SK-N-SH treated with all-trans-retinoic acid at 6 μM for 48 hours (cell line): ENCODE measurements at regions not wholly inside any gene's neighbourhood (a gene's known extent, or its start where the extent isn't known, plus 50 kb on each side); places are given as distances from the start of the nearest gene placed in this dataset.

ENCODE experiments used
- ATAC-seq: fragments of 200-7000 bp; cut with Tn5 transposase; 3 replicates; pipeline ENCODE4 v1.9.1; 2020; ENCODE audit warnings: mild to moderate bottlenecking, moderate library complexity
- ARNTL ChIP-seq: fragments of 450-650 bp; formaldehyde crosslinking; IDR thresholded peaks from 2 replicates; pipeline ENCODE4 v1.5.0; 2020; ENCODE audit warnings: low read depth, mild to moderate bottlenecking, moderate library complexity, borderline replicate concordance
- BACH2 ChIP-seq: fragments of 250-450 bp; sonication (Bioruptor Pico); IDR thresholded peaks from 2 replicates; pipeline ENCODE4 v1.9.0; 2021; ENCODE audit warnings: mild to moderate bottlenecking, borderline replicate concordance
- CSDC2 ChIP-seq: fragments of 250-450 bp; sonication (Bioruptor Pico); IDR thresholded peaks from 2 replicates; pipeline ENCODE4 v1.5.0; 2020; ENCODE audit warnings: mild to moderate bottlenecking, moderate library complexity
- ESRRG ChIP-seq: fragments of 250-450 bp; sonication (Bioruptor Pico); IDR thresholded peaks from 2 replicates; pipeline ENCODE4 v1.6.1; 2021; ENCODE audit warnings: mild to moderate bottlenecking
- GLIS3 ChIP-seq: fragments of 250-450 bp; sonication (Bioruptor Pico); IDR thresholded peaks from 2 replicates; pipeline ENCODE4 v1.5.0; 2020; ENCODE audit warnings: mild to moderate bottlenecking, moderate library complexity
- ISL1 ChIP-seq: fragments of 250-450 bp; sonication (Bioruptor Pico); IDR thresholded peaks from 2 replicates; pipeline ENCODE4 v2.1.2; 2022; ENCODE audit warnings: mild to moderate bottlenecking, moderate library complexity
- OSR1 ChIP-seq: fragments of 250-450 bp; sonication (Bioruptor Pico); IDR thresholded peaks from 2 replicates; pipeline ENCODE4 v1.8.0; 2022; ENCODE audit warnings: moderate library complexity, mild to moderate bottlenecking, inconsistent platforms
- RARB ChIP-seq: fragments of 250-450 bp; sonication (Bioruptor Pico); IDR thresholded peaks from 2 replicates; pipeline ENCODE4 v1.8.0; 2021; ENCODE audit warnings: mild to moderate bottlenecking, moderate library complexity
- SNAI2 ChIP-seq: fragments of 250-450 bp; sonication (Bioruptor Pico); IDR thresholded peaks from 2 replicates; pipeline ENCODE4 v1.5.0; 2020; ENCODE audit warnings: mild to moderate bottlenecking, moderate library complexity
- TCF4 ChIP-seq: fragments of 250-450 bp; sonication (Bioruptor Pico); IDR thresholded peaks from 2 replicates; pipeline ENCODE4 v1.8.0; 2021; ENCODE audit warnings: mild to moderate bottlenecking, moderate library complexity, borderline replicate concordance
- TOX ChIP-seq: fragments of 250-450 bp; sonication (Bioruptor Pico); IDR thresholded peaks from 2 replicates; pipeline ENCODE4 v1.8.0; 2021; ENCODE audit warnings: mild to moderate bottlenecking, moderate library complexity, borderline replicate concordance
- ZC3H10 ChIP-seq: fragments of 250-450 bp; sonication (Bioruptor Pico); IDR thresholded peaks from 2 replicates; pipeline ENCODE4 v1.5.1; 2021; ENCODE audit warnings: mild to moderate bottlenecking, moderate library complexity
- ZFP3 ChIP-seq: fragments of 250-450 bp; sonication (Bioruptor Pico); IDR thresholded peaks from 2 replicates; pipeline ENCODE4 v1.5.0; 2020; ENCODE audit warnings: mild to moderate bottlenecking, moderate library complexity
- ZFP30 ChIP-seq: fragments of 450-650 bp; formaldehyde crosslinking; IDR thresholded peaks from 2 replicates; pipeline ENCODE4 v1.5.0; 2022; ENCODE audit warnings: mild to moderate bottlenecking, moderate library complexity
- ZNF565 ChIP-seq: fragments of 450-650 bp; formaldehyde crosslinking; conservative IDR thresholded peaks from 2 replicates; pipeline ENCODE4 v1.5.0; 2020; ENCODE audit warnings: low read depth, mild to moderate bottlenecking, moderate library complexity
- ZNF70 ChIP-seq: fragments of 450-650 bp; formaldehyde crosslinking; IDR thresholded peaks from 2 replicates; pipeline ENCODE4 v1.5.0; 2020; ENCODE audit warnings: mild to moderate bottlenecking, moderate library complexity
- TF ChIP-seq, protein P1 (sequence below): fragments of 250-450 bp; sonication (Bioruptor Pico); IDR thresholded peaks from 2 replicates; pipeline ENCODE4 v1.5.1; 2020; ENCODE audit warnings: low read depth, mild to moderate bottlenecking, moderate library complexity
- TF ChIP-seq, protein P2 (sequence below): fragments of 250-450 bp; sonication (Bioruptor Pico); IDR thresholded peaks from 2 replicates; pipeline ENCODE4 v1.8.0; 2020; ENCODE audit warnings: mild to moderate bottlenecking, moderate library complexity, borderline replicate concordance
- TF ChIP-seq, protein P3 (sequence below): fragments of 250-450 bp; sonication (Bioruptor Pico); IDR thresholded peaks from 2 replicates; pipeline ENCODE4 v1.5.1; 2021; ENCODE audit warnings: mild to moderate bottlenecking, moderate library complexity
- TF ChIP-seq, protein P4 (sequence below): fragments of 250-450 bp; sonication (Bioruptor Pico); IDR thresholded peaks from 2 replicates; pipeline ENCODE4 v1.5.0; 2020; ENCODE audit warnings: mild to moderate bottlenecking, moderate library complexity

DNA sequence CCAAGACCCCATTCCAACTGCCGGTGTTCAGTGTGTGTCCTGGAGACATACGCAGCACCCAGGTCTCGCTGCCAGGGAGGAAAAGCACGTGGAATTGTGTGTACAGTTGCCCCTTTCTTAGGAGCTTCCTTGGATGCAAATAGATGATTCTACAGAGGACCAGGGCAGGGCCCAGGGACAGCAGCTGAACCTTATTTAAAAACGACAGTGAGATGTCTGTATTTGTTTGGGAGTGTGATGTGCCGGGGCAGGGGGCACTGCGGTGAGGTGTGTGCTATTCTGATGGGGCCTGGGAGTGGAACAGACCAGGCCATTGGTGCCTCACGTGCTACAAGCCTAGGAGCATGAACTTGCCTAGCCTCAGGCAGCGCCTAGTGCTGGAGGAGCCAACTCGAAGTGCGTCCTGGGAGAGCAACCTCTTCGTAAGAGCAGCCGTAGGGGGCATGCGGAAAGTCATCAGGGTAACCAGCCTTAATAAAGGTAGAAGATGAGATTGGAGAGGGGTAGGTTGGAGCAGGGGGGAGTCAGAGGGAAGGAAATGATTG lies 98.3 kb upstream of the ESRRB start:
- no peak for TF ChIP-seq ZNF565
- no peak for TF ChIP-seq RARB (CRISPR knock-in tag)
- TF ChIP-seq, protein P1, sequence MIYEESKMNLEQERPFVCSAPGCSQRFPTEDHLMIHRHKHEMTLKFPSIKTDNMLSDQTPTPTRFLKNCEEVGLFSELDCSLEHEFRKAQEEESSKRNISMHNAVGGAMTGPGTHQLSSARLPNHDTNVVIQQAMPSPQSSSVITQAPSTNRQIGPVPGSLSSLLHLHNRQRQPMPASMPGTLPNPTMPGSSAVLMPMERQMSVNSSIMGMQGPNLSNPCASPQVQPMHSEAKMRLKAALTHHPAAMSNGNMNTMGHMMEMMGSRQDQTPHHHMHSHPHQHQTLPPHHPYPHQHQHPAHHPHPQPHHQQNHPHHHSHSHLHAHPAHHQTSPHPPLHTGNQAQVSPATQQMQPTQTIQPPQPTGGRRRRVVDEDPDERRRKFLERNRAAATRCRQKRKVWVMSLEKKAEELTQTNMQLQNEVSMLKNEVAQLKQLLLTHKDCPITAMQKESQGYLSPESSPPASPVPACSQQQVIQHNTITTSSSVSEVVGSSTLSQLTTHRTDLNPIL (CRISPR knock-in tag): no peak
- TF ChIP-seq ZFP30 (CRISPR knock-in tag): no peak
- TF ChIP-seq, protein P2, sequence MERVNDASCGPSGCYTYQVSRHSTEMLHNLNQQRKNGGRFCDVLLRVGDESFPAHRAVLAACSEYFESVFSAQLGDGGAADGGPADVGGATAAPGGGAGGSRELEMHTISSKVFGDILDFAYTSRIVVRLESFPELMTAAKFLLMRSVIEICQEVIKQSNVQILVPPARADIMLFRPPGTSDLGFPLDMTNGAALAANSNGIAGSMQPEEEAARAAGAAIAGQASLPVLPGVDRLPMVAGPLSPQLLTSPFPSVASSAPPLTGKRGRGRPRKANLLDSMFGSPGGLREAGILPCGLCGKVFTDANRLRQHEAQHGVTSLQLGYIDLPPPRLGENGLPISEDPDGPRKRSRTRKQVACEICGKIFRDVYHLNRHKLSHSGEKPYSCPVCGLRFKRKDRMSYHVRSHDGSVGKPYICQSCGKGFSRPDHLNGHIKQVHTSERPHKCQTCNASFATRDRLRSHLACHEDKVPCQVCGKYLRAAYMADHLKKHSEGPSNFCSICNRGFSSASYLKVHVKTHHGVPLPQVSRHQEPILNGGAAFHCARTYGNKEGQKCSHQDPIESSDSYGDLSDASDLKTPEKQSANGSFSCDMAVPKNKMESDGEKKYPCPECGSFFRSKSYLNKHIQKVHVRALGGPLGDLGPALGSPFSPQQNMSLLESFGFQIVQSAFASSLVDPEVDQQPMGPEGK: no peak
- no peak for TF ChIP-seq ARNTL (CRISPR knock-in tag)
- TF ChIP-seq, protein P3, sequence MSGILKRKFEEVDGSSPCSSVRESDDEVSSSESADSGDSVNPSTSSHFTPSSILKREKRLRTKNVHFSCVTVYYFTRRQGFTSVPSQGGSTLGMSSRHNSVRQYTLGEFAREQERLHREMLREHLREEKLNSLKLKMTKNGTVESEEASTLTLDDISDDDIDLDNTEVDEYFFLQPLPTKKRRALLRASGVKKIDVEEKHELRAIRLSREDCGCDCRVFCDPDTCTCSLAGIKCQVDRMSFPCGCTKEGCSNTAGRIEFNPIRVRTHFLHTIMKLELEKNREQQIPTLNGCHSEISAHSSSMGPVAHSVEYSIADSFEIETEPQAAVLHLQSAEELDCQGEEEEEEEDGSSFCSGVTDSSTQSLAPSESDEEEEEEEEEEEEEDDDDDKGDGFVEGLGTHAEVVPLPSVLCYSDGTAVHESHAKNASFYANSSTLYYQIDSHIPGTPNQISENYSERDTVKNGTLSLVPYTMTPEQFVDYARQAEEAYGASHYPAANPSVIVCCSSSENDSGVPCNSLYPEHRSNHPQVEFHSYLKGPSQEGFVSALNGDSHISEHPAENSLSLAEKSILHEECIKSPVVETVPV (CRISPR knock-in tag): no peak
- TF ChIP-seq OSR1 (CRISPR knock-in tag): no peak
- TF ChIP-seq ISL1 (CRISPR knock-in tag): no peak
- no peak for TF ChIP-seq BACH2 (CRISPR knock-in tag)

DNA sequence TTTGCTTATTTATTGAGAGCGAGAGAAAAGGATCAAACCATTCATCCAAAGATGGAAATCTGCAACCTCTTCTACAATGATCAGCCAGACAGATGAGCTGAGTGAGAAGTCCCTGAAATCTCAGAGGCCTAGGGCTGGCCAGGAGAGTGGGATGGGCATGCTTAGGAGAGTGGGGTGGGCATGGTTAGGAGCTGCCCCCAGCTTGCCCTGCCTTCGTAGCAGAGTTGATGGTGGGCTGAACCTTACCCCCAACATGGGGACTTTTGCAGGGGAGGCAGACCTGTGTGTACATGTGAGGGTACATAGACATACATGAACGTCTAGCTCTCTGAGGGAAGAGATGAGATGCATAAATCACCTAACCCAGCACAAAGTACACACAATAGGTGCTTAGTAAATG lies 95.7 kb upstream of the ESRRB start:
- no peak for ATAC-seq
- TF ChIP-seq TOX (CRISPR knock-in tag) (no peak), ZFP30 (CRISPR knock-in tag) (no peak), ZNF70 (CRISPR knock-in tag) (no peak), SNAI2 (CRISPR knock-in tag) (no peak), ISL1 (CRISPR knock-in tag) (no peak), ESRRG (CRISPR knock-in tag) (no peak), ZFP3 (no peak), ZC3H10 (CRISPR knock-in tag) (no peak)
- TF ChIP-seq, protein P4, sequence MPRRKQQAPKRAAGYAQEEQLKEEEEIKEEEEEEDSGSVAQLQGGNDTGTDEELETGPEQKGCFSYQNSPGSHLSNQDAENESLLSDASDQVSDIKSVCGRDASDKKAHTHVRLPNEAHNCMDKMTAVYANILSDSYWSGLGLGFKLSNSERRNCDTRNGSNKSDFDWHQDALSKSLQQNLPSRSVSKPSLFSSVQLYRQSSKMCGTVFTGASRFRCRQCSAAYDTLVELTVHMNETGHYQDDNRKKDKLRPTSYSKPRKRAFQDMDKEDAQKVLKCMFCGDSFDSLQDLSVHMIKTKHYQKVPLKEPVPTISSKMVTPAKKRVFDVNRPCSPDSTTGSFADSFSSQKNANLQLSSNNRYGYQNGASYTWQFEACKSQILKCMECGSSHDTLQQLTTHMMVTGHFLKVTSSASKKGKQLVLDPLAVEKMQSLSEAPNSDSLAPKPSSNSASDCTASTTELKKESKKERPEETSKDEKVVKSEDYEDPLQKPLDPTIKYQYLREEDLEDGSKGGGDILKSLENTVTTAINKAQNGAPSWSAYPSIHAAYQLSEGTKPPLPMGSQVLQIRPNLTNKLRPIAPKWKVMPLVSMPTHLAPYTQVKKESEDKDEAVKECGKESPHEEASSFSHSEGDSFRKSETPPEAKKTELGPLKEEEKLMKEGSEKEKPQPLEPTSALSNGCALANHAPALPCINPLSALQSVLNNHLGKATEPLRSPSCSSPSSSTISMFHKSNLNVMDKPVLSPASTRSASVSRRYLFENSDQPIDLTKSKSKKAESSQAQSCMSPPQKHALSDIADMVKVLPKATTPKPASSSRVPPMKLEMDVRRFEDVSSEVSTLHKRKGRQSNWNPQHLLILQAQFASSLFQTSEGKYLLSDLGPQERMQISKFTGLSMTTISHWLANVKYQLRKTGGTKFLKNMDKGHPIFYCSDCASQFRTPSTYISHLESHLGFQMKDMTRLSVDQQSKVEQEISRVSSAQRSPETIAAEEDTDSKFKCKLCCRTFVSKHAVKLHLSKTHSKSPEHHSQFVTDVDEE: no peak
- TF ChIP-seq, protein P2: no peak
- TF ChIP-seq, protein P1 (CRISPR knock-in tag): no peak

More for the DNA sequence above, 98.3 kb upstream of the ESRRB start:
- ATAC-seq: no peak

DNA sequence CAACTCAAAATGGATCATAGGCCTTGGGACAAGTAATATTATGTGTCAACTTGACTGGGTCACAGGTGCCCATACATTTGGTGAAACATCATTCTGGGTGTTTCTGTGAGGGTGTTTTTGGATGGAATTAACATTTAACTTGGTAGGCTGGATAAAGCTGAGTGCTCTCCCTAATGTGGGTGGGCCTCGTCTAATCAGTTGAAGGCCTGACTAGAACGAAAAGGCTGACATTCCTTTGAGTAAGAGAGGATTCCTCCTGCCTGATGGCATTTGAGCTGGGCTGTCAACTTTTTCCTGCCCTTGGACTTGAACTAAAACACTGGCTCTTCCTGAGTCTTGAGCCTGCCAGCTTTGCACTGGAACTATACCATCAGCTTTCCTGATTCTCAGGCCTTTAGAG lies 93.4 kb upstream of the ESRRB start:
- no peak for TF ChIP-seq CSDC2
- TF ChIP-seq, all 23 proteins: peak for 0
- ATAC-seq: no peak

DNA sequence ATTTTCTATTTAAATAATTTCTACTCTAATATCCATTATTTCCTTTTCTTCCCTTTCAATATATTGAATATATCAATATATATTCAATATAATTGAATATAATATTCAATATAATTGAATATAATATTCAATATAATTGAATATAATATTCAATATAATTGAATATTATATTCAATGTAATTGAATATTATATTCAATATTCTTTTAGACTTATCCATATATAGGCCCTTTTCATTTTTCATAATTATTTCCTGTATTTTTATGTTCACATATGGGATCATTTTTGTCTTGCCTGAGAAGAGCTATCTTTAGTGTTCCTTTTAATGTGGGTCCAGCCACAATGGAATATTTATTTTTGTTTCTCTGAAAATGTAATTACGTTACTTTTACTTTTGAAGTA lies 88.9 kb upstream of the ESRRB start:
- ATAC-seq: no peak
- TF ChIP-seq, protein P1 (CRISPR knock-in tag): no peak
- no peak for TF ChIP-seq ZC3H10 (CRISPR knock-in tag)
- no peak for TF ChIP-seq ZFP3
- no peak for TF ChIP-seq GLIS3 (CRISPR knock-in tag)
- TF ChIP-seq ISL1 (CRISPR knock-in tag): no peak
- no peak for TF ChIP-seq ARNTL (CRISPR knock-in tag)
- TF ChIP-seq ESRRG (CRISPR knock-in tag): no peak
- TF ChIP-seq TCF4 (CRISPR knock-in tag): no peak
